HG02759 (cell line): ENCODE measurements at regions not wholly inside any gene's neighbourhood (a gene's known extent, or its start where the extent isn't known, plus 50 kb on each side); places are given as distances from the start of the nearest gene placed in this dataset.

ENCODE experiments used
- ATAC-seq: cut with Tn5 transposase; IDR thresholded peaks from one replicate; pipeline ENCODE4 v1.9.1; 2021; ENCODE audit warnings: mild to moderate bottlenecking, moderate library complexity; ENCODE audit not compliant: unreplicated experiment

DNA sequence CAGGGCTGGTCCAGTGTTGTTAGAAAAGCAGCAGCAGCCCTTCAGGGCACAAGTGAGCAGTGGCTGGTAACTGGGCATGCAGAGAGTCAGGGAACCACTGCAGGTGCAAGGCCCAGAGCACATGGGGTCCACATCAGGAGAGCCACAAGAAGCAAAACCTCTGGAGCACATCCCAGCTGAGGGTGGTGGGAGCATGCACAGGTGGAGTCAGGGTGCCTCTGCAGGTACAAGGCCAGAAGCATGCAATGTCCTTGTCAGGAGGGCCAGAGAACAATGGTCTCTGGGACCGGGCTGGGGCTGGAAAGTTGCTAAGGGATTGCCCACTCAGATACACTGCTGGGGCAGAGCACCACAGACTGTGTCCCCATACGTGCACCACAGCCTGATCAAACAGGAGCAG lies 226.1 kb upstream of the UBE2E2 start:
- peak; percentile 12 for ATAC-seq

DNA sequence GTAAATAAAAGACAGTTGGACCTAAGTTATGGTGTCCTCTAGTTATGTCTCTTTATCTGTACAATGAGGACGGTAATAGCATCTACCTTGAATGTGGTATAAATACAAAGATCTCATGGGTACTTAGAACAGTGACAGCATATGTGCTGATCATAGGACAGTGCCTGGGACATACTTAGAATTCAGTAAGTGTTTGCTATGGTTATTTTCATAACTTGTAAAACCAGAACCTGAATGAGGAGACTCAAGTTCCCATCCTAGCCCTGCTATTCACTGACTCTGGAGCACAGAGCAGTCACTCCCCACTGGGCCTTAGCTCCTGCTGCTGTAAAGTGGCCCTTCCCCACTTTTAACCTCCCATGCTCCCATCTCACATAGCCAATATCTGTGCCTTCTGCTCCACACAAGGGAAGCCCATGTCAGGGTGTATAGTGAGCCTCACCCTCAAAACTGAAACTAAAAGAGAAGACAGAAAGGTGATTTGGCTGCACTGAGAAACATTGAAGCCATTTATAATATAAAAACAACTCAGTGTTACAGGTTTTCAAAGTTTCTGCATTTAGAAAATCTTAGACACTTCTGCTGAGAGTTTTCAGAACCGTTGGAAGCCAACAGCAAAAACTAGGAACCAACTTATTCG lies 225.4 kb upstream of the UBE2E2 start:
- peak; percentile 74 for ATAC-seq

DNA sequence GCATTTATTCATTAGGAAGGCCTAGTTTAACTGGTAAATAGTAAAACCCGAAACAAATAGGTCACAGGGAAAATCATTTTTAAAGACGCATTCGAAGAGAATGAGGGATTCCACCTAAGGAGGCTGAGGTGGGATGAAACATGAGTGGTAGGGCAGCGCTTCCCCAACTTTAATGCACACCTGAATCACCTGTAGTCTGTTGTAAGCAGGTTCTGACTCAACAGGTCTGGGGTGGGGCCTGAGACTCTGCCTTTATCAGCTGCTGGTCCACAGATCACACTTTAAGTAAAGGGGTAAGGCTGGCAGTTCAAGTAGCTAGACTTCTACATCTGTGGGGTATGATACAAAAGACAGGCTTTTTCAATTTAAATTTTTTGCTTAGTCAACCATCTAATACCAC lies 223.5 kb upstream of the UBE2E2 start:
- ATAC-seq, result no peak

DNA sequence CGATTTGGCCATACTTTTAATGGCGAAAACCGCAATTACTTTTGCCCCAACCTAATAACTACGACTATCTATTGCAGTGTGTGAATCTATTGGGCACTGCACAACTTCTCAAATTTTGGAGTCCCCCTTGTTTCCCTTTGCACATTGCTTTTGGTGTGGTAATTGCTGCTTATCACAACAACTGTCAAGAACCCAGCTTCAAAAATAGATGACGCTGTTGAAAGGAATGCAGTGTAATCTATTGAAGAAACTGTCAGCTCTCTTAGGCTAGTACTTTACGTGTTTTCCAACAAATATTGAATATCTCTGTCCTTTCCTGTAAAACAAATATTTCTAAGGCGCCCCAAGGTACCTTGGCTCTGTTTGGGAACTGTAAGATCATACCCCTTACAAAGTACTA lies 222.8 kb upstream of the UBE2E2 start:
- no peak for ATAC-seq

DNA sequence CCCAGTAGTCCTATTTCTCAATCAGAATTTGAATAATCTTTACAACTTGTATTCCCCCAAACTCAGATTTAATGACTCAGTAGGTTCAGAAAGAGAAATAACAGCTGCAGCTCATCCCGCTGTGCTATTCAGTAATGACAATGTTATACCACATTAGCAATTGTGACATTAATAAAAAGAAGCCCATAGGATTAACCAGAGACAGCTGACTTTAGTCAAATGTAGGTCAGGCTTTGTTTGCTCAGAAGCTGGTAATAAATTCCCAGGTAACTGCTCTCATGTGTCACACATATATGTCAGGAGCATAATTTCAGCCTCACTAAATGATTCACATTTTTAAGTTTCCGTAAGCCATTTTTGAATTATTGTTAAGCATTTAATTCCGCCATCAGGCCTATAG lies 222.0 kb upstream of the UBE2E2 start:
- ATAC-seq, result no peak

DNA sequence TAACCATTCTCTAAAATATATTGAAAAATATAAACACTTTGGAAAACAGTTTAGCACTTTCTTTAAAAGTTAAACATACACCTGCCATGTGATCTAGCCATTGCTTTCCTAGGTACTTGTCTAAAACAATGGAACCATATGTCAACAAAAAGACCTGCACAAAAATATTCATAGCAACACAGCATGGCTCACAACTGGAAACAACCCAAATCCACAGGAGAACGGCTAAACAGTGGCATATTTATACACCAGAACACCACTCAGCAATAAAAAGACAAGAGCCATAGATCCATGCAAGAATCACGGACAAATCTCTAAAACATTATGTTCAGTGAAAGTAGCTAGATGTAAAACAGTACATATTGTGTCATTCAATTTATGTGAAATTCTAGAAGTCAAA lies 221.3 kb upstream of the UBE2E2 start:
- ATAC-seq, result no peak

DNA sequence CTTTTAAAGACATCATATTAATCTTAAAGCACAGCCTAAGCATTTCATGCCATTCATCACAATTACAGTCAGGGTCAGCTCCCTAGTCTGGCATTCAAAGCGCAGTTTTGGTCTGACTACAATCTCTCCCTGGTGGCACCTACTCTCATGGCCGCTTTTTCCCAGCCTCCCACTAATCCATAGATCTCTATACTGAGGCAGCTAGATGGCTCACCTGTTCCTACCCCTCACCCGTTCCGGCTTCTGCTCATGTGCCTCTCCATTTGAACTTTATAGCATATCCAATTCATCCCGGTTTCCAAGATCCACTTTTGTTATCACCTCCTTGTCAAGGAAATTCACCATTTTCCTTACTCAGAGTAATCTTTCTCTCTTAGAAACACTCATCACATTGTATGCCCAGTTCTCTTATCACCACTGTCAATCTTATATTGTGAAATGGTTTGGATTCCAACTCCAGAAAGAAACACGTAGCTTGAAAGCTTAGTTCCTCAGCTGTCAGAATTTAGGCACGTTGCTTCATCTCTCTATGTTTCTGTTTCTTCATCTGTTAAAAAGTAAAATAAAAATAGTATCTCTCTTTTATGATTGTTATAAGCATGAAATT lies 220.0 kb upstream of the UBE2E2 start:
- no peak for ATAC-seq

DNA sequence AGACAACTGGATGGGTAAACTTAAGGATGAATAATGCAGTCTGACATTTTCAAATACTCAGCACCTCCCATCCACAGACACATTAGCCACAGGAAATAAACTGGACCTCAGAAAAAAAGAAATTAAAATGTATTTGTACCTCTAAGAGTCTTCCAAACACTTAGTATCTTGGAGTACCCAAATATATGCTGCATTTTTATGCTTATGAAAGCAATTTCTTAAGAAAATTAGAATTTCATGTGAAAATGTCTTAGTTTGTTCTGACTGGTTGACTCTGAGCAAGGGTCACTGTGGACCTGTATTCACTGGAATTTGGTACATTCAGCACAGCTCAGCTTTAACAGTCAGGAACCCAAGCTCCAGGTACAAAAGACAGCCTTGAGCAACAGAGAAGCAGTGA lies 216.2 kb upstream of the UBE2E2 start:
- ATAC-seq, result no peak

DNA sequence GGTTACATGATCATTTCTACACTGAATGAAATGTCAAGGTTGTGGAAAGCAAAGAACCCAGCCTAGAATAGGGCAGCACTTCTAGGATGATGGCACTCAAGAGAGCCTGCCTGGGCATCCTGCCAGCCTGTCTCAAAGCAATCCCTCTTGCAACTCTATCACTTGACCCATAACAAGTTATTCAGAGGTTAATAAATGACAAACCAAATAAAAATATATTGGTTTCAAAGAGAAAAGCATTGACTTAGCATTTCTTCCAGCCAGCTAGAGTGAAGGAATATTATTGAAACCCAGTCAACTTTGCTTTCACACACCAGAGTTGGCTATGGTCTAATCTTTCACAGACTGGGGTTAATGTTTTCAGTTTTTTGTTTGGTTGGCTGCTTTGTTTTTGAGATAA lies 214.6 kb upstream of the UBE2E2 start:
- ATAC-seq, result no peak

DNA sequence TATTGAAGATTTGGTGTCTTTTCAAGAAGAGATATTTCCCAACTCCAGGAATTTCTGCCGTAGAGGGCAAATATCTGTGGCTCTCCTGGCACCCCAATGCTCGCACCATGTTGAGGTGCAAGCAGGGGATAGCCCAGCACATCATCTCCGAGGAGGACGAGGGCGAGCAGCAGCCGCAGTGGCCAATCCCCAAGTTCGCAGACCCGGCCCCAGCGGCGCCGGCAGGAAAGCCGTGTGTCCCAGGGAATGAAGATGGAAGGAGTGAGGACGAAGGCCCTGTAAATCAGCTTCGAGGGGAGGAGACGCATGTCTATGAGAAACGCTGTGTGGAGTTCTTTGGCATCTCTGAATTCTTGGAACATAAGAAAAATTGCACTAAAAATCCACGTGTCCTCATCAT lies 213.4 kb upstream of the UBE2E2 start:
- no peak for ATAC-seq

DNA sequence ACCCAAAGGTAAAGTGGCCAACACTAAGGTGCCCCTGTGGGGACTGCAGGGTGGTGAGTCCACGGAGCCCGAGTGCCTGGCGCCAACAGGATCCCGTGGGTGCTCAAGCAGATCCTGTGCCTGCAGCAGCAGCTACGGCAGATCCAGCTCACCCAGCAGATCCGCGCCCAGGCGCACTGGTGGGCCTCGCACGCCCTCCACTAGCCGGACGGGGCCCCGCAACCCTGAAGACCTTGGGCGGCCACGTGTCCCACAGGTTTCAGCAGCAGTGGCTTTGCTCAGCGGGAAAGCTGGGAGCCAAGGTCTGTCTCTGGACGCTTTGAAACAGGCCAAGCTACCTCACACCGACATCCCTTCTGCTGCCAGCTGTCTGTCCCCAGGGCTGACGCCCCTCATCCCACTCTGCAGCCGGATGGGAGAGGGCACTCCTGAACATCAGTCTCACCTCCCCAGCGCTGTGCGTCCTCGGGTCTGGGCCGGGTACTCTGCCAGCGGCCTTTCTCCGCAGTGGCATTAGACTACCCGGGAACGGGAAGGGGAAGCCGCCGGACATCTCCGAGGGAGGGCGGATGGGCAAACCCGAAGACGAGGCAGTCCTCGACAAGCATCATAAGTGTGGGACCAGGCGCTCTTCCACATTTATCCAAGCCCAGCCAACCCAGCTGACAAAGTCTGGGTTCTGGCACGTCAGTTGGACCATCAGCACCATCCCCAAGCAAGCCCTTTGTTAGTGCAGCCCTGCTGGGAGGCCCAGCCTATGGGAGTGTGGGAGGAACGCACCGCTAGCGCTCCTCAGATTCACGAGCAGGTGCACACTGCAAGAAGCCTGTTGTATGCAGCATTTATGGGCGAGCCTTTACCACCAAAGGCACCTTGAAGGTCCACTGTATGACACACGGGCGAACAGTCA lies 212.6 kb upstream of the UBE2E2 start:
- ATAC-seq, result no peak

DNA sequence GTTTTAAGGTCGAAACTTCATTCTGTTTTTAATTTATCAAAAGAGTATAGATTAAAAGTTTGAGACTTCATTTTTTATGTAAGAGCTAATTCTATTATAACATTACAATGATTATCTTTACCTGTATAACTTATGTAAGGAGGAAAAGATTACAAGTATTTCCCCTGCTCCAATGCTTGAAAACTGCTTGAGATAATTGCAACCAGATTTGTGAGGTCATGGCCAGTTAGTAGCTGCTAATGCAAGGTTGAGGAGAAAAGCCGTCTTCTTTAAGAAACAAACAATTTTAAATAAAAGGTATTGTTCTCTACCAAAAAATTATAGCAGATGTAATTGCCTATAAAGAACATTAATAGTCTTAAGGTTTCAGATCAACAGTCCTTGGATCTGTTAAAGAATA lies 208.3 kb upstream of the UBE2E2 start:
- ATAC-seq, result no peak

DNA sequence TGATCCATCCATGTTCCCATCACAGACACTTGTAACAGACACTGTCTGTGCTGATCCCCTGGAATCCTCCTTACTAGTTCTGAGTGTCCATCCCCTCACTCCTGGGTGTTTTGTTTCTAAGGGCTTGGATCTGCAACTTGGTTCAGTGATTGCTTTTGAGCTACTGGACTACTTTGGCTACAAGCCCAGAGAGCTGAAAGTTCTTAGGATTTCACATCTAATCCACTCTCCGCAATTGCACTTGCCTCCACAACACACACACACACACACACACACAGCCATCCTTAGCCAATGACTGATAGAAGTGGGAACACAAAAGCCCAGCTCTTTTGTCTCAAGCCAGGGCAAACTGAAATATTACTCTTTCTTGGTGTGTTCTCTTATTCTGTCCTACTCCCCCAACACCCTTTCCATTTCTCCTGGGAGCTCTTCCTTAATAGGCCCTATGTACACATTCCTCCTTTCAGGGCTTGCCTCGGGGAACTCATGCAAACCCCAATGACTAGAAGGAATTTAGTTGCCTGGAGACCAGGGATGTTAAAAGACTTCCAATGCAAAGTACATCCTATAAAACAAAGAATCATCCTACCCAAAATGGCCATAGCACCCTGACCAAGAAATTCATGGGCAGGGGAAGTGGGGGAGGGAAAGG lies 206.1 kb upstream of the UBE2E2 start:
- ATAC-seq, result no peak

DNA sequence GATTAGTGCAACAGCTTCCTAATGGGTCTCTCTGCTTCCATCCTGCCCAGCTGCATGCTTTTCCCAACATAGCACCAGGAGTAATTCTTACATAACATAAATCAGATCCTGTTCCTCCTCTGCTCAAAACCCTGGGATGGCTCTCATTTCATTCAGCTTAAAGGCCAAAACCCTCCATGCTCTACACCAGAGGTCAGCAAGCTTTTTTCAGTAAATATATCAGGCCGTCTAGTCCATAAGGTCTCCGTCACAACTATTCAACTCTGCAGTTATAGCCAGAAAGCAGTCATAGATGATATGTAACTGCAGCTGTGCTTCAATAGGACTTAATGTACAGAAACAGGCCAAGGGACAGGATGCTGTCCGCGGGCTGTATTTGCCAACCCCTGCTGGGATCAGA lies 202.8 kb upstream of the UBE2E2 start:
- no peak for ATAC-seq

DNA sequence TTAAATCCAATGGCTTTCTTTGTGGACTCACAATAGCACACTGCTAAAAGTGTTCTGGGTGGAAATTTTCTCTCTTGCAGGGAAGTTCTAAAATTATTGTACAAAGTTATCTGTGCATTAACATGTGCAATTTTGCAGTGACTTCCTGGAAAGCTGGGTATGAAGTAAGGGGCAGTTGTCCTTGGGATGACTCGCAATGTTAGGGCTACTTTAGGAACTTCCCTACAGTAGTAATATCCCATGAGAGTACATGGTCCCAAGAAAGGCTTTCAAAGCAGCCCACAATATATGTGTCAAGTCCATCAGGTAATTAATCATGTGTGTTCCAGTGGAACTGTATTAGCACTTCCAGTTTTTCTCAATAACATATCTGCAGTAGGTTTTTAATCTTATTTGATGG lies 201.0 kb upstream of the UBE2E2 start:
- no peak for ATAC-seq

DNA sequence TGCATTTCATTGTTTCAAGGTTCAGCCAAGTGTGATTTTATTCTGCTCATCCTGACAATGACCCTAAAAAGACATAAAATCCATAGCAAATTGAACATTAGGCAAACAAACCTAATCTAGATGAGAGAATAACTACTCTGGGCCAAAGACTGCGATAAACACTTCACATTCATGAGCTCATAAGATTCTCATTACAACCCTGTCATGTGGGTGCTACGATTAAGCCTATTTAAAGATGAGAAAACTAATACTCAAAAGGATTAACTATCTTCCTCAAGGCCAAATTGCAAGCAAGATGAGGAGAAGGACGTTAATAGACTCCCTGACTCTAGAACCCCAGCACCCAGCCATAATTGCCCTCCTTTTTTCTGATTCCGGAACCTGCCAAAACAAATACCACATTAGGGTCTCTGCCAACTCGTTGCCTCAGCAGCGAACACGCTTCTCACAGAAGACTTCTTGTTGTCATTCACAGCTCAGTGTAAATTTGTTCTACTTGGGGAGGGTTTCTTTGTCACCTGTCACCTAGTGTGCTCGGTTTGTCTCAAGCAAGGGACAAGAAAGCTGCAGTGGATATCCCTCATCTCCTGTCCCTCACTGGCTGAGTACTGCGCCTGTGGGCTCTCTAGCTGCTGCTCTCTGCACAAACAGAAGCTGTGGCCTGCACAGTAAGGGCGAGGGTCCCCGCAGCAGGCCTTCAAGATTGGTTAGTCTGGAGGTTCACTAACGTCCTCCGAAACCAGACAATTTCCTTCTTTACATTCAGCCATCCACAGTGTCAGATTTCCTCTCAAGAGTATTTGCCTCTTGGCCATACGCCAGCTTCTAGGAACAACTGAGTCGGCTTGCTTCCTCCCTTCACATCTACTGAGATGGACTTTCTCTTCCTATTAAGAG lies 200.0 kb upstream of the UBE2E2 start:
- ATAC-seq, result no peak

DNA sequence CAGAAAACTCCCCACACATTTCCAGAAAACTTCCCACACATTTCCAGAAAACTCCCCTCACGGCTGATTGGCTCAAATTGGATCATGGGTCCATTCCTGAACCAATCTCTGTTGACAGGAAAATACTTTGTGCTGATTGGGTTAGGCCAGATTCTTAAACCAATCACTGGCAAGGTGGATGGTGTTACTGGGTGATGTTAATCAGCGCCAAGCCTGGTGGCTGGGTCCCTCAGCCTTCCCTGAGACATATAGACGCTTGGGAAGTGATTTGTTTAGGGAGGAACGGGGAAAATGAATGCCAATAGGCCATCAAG lies 199.4 kb upstream of the UBE2E2 start:
- no peak for ATAC-seq

DNA sequence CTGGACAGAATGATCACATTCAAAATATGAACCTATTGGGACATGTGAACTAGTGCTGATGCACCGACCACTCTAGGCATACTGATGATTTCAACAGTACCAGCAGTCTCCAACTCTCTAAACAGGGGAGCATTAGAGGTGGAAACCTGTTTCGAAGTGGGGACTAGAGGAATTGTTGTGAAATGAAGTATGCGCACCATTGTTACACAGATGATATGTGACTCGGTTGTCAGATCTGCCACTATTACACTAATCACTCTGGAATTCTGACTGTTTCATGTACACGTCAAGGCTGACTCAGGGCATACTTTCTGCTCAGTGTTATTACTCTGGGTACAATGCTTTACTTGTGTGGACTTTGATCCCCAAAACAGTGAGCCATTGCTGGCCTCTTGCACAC lies 198.2 kb upstream of the UBE2E2 start:
- no peak for ATAC-seq

DNA sequence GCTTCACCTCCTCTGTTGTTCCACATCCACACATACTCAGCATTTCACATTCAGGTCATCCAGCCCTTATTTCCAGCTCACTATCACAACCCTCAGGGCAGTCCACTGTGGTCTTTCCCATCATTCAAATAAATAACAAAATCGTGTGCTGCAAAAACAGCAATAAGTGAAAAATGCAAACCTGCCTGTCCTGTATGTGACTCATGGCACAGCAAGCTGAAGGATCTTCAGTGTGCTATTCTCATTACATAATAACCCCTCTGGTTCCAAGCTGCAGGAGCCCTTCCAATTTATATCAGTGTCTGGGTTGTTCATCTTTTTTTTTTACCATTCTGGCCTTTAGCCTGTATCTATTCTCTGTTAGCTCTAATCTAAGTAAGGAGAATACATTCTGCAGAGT lies 185.3 kb upstream of the UBE2E2 start:
- ATAC-seq, result no peak

DNA sequence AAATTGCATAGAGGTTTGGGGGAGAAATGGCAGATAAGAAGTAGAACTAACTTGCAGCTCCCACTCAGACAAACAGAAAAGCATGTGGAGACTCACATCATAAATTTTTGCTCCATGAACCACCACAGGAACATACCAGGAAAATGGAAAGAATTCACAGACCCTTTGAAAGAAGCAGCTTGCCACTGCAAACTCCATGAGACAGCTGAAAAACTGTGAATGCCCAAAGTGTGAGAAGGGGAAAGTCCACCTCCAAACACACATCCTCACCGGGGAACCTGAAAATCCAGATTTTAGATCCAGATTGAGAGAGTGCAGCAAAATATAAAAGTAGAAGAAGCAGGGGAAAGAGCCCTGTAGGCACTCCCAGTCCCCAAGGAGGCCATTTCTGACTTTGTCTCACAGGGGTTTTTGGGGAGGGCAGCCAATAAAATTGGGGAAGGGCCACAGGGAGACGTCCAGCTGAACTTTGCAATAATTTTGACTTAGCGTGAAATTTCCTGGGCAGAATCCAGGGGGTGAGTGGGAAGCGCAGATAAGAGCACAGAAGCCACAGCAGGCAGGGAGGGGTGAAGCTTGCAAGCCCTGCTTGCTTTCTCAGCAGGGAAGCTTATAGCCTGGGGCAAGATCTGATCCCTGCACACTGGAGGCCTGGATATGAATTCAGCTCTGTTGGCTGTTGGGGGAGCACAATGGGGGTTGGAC lies 183.4 kb upstream of the UBE2E2 start:
- ATAC-seq, result no peak
